HG02610 (cell line): ENCODE measurements at regions not wholly inside any gene's neighbourhood (a gene's known extent, or its start where the extent isn't known, plus 50 kb on each side); places are given as distances from the start of the nearest gene placed in this dataset.

Experiments
- ATAC-seq: cut with Tn5 transposase; IDR thresholded peaks from one replicate; pipeline ENCODE4 v1.9.1; 2021; ENCODE audit warnings: mild to moderate bottlenecking, moderate library complexity; ENCODE audit not compliant: unreplicated experiment

- no peak for ATAC-seq
Measured at GRCh38 chr6:14252271-14252850, 134.8 kb downstream of the CD83 start.

DNA sequence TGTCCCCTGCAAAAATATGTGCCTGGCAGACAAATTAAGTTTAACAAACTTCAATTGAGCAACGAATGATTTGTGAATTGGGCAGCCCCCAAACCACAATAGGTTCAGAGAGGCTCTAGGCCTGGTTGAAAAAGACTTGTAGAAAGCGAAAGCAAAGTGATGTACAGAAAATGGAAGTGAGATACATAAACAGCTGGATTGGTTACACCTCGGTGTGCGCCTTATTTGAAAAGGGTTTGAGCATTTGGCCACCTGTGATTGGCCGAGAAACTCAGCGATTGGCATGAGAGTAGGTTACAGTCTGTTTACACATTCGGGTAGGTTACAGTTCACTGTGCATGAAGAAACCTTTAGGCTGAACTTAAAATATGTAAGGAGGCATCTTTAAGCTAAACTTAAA is 136.9 kb downstream of the CD83 start:
- peak; percentile 92 for ATAC-seq

- no peak for ATAC-seq
Measured at GRCh38 chr6:14255916-14256315, 138.3 kb downstream of the CD83 start.

- ATAC-seq: no peak
Measured at GRCh38 chr6:14258117-14258516, 140.5 kb downstream of the CD83 start.

DNA sequence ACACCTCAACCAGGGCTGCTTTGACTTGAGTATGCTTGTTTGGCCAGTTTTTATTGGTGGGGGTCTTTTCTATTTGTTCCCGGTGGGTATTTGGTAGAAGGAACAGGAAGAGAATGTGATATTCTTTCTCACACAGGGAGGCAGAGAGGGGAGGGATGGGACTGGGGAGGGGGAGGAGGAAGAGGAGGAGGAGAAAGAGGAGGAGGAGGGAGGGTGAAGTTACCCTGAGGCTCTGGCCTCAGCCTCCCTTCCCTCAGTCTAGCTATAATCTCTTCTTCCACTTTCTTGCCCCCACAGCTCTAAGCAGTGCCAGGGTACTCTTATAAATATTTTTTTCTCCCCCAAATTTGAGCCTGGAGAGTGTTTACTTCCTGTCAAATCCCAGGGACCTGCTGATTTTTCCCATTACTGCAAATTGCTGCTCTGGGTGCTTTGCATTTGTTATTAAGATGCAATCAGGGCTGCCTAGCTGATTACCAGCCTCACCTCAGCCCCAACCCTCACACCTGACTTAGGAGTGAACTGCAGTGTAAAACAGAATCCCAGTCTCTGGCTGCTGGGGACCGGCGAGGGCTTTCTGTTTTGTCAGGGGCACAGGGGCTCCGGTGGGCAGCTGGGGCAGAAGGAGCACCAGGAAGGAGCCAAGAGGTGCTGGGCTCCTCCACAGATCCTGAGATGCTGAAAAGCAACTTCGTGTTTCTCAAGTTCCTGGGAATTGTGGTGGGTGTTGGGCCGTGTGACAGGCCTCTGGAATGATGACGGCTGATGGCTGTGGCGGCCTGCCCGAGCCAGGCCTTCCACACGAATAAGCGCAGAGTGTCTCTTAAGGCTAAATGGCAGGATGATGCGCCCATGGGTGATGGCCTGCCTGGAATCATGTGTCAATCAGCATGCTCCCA is 141.4 kb downstream of the CD83 start:
- ATAC-seq: no peak

DNA sequence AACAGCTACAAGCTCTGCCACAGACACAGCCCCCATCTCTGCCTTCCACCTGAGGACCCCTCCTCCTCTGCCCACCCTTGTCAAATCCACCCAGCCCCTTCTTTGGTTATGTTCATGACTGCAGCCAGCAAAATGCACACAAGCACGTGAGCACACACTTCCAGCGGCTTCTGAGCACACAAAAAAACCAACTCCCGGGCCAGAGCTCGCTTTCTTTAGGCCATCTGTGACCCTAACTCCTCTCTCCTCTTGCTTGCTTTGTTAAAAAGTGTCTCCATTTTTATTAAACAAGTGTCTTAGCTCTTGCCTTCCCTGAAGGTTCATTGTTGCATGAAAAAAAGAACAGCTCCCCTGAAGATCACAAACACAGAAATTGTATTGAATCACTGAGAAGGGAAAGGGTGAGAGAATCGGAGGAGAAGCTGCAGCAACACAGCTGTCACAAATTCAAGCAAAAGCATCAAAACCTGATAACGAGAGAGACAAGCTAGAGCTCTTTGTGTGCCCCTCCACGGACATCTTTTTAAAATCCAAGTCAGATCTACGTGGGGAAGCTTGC is 142.1 kb downstream of the CD83 start:
- no peak for ATAC-seq

DNA sequence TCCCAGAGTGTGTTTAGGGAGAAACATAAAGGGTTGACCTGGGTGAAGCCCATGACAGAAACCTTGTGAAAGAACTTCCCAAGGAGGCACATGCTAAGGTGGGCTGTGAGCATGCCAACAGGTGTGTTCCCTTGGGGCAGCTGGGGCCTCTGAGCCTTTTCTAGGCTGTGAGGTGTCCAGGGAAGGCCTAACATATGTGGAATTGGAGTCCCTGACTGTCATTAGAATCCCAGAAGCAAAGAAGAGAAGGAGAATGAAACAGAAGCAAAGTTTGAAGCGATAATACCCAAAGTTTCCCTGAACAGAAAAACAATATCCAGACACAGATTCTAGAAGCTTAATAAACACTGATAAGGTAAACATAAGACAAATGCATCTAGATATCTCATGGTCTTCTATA is 143.3 kb downstream of the CD83 start:
- ATAC-seq: no peak

GRCh38 chr6:14263881-14264424 is 146.4 kb downstream of the CD83 start:
- no peak for ATAC-seq

DNA sequence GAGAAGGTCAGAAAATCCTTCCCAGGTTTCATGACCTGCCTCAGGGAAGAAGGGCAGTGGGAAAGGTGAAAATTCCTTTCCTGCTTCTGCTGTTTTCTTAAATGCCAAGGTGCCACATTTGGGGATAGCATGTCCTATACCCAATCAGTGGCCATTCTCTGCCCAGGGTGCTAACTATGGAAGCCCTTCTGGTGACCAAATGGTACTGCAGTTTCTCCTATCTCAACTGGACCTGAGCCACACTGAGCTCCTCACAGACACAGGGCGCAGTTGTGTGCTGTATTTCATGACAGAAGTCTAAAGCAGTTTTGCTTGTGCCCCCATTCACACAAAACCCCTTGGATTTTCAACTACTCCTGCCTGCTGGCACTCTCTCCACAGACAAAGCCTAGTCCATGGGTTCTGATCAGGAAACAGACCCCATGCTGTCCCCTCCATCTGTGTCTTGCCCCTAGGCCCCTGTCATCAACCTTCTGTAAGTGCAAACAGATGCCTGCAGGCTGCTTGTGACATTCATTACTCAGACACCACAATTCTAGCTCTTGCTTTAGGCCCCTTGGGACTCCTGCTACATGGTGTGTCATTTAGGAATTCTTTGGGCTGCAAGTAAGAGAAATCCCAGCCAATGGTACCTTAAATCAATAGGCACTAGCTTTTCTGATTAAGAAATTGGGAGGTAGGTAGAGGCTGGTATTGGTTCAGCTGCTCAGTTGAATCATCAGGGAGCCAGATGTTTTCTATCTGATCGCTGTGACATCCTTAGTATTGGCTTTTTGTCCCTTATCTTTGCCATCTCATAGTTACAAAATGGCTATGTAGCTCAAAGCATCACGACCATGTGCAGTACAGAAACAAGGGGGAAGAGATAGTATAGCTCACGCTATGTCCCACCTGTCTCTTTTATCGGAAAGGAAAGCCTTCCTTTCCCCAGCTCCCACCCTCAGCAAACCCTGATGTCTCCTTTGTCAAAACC is 147.8 kb downstream of the CD83 start:
- no peak for ATAC-seq

DNA sequence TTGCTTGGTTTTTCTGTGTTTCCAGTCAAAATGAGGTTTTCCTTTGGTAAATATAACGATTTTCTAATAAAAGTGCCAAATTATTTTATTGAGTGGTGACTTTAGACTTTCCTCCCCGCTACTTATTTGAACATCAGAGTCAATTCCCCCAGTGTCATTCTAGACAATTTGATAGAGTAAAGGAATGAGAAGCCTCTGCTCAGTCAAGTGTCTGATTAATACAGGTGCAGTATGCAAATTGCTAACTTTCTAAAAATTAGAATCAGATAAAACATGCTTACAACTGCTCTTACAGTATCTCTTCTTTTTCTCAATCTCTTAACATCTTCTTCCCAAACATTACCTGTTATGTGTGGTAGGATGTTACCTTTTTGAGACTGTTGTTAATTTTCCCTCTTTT is 148.7 kb downstream of the CD83 start:
- no peak for ATAC-seq

GRCh38 chr6:14267885-14268660 is 150.5 kb downstream of the CD83 start:
- no peak for ATAC-seq

DNA sequence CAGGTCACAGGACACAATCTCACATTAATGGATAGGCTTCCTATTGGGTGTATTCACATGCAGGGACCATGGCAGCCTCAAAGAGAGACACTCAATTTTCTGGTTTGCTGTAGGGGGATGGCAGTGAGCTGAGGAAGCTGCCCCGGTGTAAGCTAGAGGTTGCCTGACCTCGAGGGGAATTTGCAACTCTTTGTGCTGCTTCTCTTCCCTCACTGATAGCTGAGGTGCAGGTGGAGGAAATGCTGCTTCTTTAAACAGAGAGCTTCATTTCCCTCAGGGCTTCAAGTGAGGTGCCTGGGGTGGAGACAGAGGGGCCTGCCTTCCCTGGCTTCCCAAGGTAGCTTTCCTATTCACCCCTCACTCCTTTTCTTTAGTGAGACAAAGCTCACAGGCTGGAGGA is 151.9 kb downstream of the CD83 start:
- no peak for ATAC-seq

DNA sequence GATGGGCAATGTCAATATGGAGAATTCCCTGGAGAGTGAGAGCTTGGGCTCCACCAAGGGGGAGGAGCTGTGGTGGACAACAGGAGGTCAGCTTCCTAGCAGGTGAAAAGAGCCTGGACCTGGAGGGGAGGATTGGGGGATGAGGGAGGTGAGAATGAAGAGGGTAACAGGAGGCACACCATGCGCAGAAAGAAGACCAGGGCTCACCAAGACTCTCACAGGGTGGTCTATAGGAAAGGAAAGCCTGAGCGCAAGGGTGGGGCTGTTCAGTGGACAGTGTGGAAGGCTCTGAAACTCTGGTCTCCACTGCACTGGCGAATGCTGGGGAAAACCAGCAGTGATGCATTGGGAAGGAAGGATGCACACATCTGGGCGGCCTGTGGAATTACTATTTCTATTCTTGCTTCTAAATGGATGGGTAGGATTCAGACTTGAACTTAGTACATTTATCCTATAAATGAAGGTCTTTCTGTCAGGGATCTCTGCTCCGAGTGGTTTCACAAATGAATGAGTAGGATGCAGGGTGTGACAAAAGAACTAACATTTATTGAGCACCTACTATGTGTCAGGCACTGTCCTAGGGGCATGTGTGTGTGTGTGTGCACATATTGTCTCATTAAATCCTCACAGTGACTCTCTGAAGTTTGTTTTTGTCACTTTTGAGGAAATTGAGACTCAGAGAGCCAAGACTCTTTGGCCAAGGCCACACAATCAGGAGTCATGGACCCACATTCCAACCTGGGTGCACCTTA is 152.7 kb downstream of the CD83 start:
- ATAC-seq: no peak

- ATAC-seq: peak; percentile 45
Measured at GRCh38 chr6:14270925-14271788, 153.6 kb downstream of the CD83 start.

DNA sequence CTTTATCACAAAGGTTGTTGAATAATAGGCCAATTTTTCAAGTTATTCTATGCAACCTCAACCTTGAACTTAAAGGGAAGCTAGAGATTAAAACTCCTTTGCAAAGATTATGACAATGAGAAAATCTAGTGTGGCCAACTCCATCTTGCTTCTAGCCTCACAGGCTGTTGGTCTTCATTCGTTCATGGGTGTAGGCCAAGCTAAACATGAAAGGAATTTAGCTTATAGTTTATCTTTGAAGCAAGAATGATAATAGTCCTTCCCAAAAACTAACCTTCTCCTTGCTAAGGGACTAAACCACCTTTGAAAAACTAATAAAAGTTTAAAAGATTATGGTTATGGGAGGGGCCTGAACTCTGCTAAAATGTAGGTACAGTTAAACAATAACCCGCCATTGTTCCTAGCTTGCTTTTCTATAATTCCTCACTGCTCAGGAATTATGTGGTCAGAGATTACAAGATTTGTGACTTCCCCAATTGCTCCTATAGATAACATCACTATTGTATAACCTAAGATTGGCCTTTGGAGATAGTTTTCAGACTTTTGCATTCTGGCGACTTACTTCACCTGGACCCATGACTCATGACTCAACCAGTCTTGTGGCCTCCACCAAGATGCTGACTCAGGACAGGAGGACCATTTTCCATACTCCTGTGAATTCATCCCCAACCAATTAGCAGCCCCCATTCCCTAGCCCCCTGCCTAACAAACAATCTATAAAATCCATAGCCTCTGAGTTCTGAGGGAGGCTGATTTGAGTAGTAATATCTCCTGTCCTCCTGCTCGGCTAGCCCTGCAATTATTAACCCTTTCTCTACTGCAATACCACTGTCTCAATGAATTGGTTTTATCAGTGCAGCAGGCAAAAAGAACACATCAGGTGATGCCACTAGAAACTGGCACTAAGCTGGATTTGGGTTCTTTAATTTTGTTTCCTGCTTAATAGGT is 154.5 kb downstream of the CD83 start:
- no peak for ATAC-seq

DNA sequence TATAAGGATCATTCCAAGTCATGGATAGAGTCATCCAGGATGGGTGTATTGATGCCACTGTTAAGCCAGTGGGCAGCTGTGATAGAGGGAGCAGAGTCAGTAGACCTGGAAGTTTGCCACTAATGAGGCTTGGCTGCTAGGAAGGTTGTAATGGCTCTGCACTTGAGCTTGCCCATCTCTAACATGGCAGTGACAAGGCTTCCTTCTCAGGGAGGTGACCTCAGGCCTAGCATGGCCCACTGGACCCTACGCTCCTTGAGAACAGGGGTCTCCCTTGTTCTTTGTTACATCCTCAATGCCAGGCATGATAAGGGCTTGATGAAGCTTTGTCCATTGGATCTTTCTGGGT is 155.1 kb downstream of the CD83 start:
- no peak for ATAC-seq

DNA sequence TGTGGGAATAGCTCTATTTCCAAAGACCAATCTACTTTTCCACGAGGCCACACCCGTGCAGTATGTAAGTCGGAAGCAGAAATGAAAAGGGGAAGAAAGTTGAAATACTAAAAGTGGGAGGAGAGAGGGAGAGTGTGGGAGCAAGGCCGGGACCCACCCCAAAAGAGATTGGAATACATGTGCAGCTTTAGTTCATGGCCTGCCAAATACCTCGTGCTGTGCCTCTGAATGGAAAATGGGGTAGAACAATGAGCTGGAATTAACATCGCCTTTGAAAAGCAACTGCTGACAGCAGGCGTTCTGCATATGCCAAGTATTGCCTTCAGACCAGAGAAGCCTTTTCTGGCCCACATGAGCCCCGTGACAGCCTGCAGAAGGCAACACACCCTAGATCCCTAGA is 155.6 kb downstream of the CD83 start:
- no peak for ATAC-seq
